GM23338 (cell line): ENCODE measurements at regions not wholly inside any gene's neighbourhood (a gene's known extent, or its start where the extent isn't known, plus 50 kb on each side); places are given as distances from the start of the nearest gene placed in this dataset.

Source experiments
- ATAC-seq: fragments of 200-7000 bp; cut with Tn5 transposase; 3 replicates; pipeline ENCODE4 v1.9.1; 2020
- DNase-seq: peaks from one replicate; pipeline ENCODE4 v3.0.0-alpha.2; 2015; ENCODE audit warnings: low spot score
- H2AFZ ChIP-seq: fragments of 200-600 bp; sonication (generic); 2 replicates; pipeline ENCODE4 v1.8.0; 2016; ENCODE audit warnings: antibody characterized with exemption, mild to moderate bottlenecking, moderate library complexity
- H3F3A ChIP-seq: fragments of 200-600 bp; sonication (generic); replicated peaks from 2 replicates; pipeline ENCODE4 v1.8.0; 2017; ENCODE audit warnings: antibody characterized with exemption, mixed run types, low read depth
- H3K27ac ChIP-seq: fragments of 200-600 bp; sonication (generic); 2 replicates; pipeline ENCODE4 v1.6.1; 2016; ENCODE audit warnings: low read depth
- H3K27me3 ChIP-seq: fragments of 200-600 bp; sonication (generic); 2 replicates; pipeline ENCODE4 v1.8.0; 2016; ENCODE audit warnings: mild to moderate bottlenecking, mixed run types, moderate library complexity; ENCODE audit not compliant: insufficient read depth
- H3K36me3 ChIP-seq: fragments of 200-600 bp; sonication (generic); 2 replicates; pipeline ENCODE4 v1.8.0; 2016; ENCODE audit warnings: mild to moderate bottlenecking; ENCODE audit not compliant: insufficient read depth
- H3K4me1 ChIP-seq: fragments of 200-600 bp; sonication (generic); 2 replicates; pipeline ENCODE4 v1.8.0; 2016; ENCODE audit warnings: mild to moderate bottlenecking, moderate library complexity; ENCODE audit not compliant: insufficient read depth
- H3K4me2 ChIP-seq: fragments of 200-600 bp; sonication (generic); 2 replicates; pipeline ENCODE4 v1.7.1; 2017; ENCODE audit warnings: mixed run types
- H3K4me3 ChIP-seq: fragments of 200-600 bp; sonication (generic); 2 replicates; pipeline ENCODE4 v1.6.1; 2016; ENCODE audit warnings: mixed run types
- H3K79me2 ChIP-seq: fragments of 200-600 bp; sonication (generic); replicated peaks from 2 replicates; pipeline ENCODE4 v1.8.0; 2017; ENCODE audit warnings: mild to moderate bottlenecking; ENCODE audit not compliant: insufficient read depth
- H3K9me2 ChIP-seq: fragments of 200-600 bp; sonication (generic); 2 replicates; pipeline ENCODE4 v1.8.0; 2017; ENCODE audit not compliant: insufficient read depth
- H4K20me1 ChIP-seq: fragments of 200-600 bp; sonication (generic); replicated peaks from 2 replicates; pipeline ENCODE4 v1.8.0; 2017; ENCODE audit warnings: mild to moderate bottlenecking; ENCODE audit not compliant: insufficient read depth
- H3K27ac Mint-ChIP-seq: 2 replicates; pipeline ENCODE4 v1.8.0; 2020; ENCODE audit warnings: inconsistent platforms, mild to moderate bottlenecking, moderate library complexity, mixed read lengths
- H3K27me3 Mint-ChIP-seq: 3 replicates; pipeline ENCODE4 v1.8.0; 2022; ENCODE audit warnings: low read depth, mild to moderate bottlenecking, moderate library complexity, mixed read lengths, inconsistent platforms; ENCODE audit not compliant: insufficient read depth, poor library complexity
- H3K36me3 Mint-ChIP-seq: 3 replicates; pipeline ENCODE4 v1.8.0; 2021; ENCODE audit warnings: low read depth, mild to moderate bottlenecking, inconsistent platforms, moderate library complexity, mixed read lengths
- H3K4me1 Mint-ChIP-seq: 3 replicates; pipeline ENCODE4 v1.8.0; 2020; ENCODE audit warnings: mild to moderate bottlenecking, inconsistent platforms, mixed read lengths
- H3K4me3 Mint-ChIP-seq: 3 replicates; pipeline ENCODE4 v1.8.0; 2021; ENCODE audit warnings: moderate library complexity, mild to moderate bottlenecking, inconsistent platforms, mixed read lengths
- H3K9me3 Mint-ChIP-seq: 3 replicates; pipeline ENCODE4 v1.8.0; 2020; ENCODE audit warnings: moderate library complexity, mild to moderate bottlenecking, inconsistent platforms, mixed read lengths
- CREB1 ChIP-seq: fragments of 250-450 bp; sonication (Bioruptor Pico); IDR thresholded peaks from 2 replicates; pipeline ENCODE4 v1.5.0; 2020; ENCODE audit warnings: low read depth, mild to moderate bottlenecking, moderate library complexity
- EZH2 ChIP-seq: fragments of 200-600 bp; sonication (generic); IDR thresholded peaks from one replicate; pipeline ENCODE4 v1.8.0; 2017; ENCODE audit warnings: antibody characterized with exemption, mild to moderate bottlenecking, low read depth; ENCODE audit not compliant: unreplicated experiment
- EZH2phosphoT487 ChIP-seq: fragments of 200-600 bp; sonication (generic); IDR thresholded peaks from one replicate; pipeline ENCODE4 v1.8.1; 2018; ENCODE audit warnings: antibody characterized with exemption; ENCODE audit not compliant: unreplicated experiment
- JUNB ChIP-seq: IDR thresholded peaks from one replicate; pipeline ENCODE4 v1.6.1; 2016; ENCODE audit warnings: antibody characterized with exemption; ENCODE audit not compliant: unreplicated experiment
- NANOG ChIP-seq: IDR thresholded peaks from 2 replicates; pipeline ENCODE4 v1.6.1; 2016; ENCODE audit warnings: antibody characterized with exemption, borderline replicate concordance
- POLR2AphosphoS5 ChIP-seq: IDR thresholded peaks from 2 replicates; pipeline ENCODE4 v1.6.1; 2016; ENCODE audit warnings: antibody characterized with exemption, low read depth
- STAT1 ChIP-seq: IDR thresholded peaks from one replicate; pipeline ENCODE4 v1.6.1; 2016; ENCODE audit warnings: antibody characterized with exemption; ENCODE audit not compliant: unreplicated experiment
- ZNF114 ChIP-seq: fragments of 250-450 bp; sonication (Bioruptor Pico); IDR thresholded peaks from 2 replicates; pipeline ENCODE4 v1.5.0; 2020; ENCODE audit warnings: mild to moderate bottlenecking, moderate library complexity
- ZNF331 ChIP-seq: fragments of 250-450 bp; sonication (Bioruptor Pico); IDR thresholded peaks from 2 replicates; pipeline ENCODE4 v1.5.0; 2020; ENCODE audit warnings: low read depth, mild to moderate bottlenecking, moderate library complexity
- TF ChIP-seq, protein P1 (sequence below): IDR thresholded peaks from 2 replicates; pipeline ENCODE4 v1.6.1; 2016; ENCODE audit warnings: antibody characterized with exemption
- TF ChIP-seq, protein P2 (sequence below): IDR thresholded peaks from one replicate; pipeline ENCODE4 v1.6.1; 2018; ENCODE audit warnings: antibody characterized with exemption; ENCODE audit not compliant: unreplicated experiment
- TF ChIP-seq, protein P3 (sequence below): fragments of 250-450 bp; sonication (Bioruptor Pico); IDR thresholded peaks from 2 replicates; pipeline ENCODE4 v1.5.0; 2020; ENCODE audit warnings: mild to moderate bottlenecking, moderate library complexity
- TF ChIP-seq, protein P4 (sequence below), 2 experiments: fragments of 200-600 bp in 1 of 2; sonication (generic) in 1 of 2; conservative IDR thresholded peaks; 2 replicates each; pipeline versions ENCODE4 v1.5.1 to v1.6.1; 2016 to 2017; ENCODE audit warnings: antibody characterized with exemption in 2 of 2, low read depth in 2 of 2, mild to moderate bottlenecking in 2 of 2, moderate library complexity in 1 of 2

DNA sequence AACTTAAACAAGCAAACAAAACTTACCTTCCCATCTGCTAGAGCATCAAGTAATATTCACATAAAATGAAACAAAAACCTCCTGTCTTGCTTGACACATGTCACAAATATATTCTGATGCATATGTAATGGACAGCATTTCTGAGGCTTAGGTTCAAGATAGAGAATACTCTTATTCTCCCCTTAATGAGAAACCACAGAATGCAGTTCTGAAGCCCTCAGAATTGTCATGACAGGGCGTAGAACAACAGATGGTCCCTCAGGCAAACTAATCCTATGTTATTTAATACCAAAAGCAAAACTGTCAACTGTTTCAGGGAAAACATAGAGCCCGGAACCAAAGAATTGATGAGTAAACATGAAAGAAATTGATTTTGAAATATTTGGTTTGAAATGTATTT lies 229.9 kb upstream of the RIOK2 start:
- H3K4me1 ChIP-seq, result no peaks in the 10 kb centered on the region; the same call in 1 of the 2 replicates

More for the DNA sequence above, 229.9 kb upstream of the RIOK2 start:
- Histone ChIP-seq H3K27ac (no peak overlapping the region), H3K36me3 (no peaks in the 10 kb centered on the region), H3K4me2 (no peak overlapping the region), H4K20me1 (no peaks in the 10 kb centered on the region), H3K79me2 (no peaks in the 10 kb centered on the region), H2AFZ (no peak overlapping the region), H3F3A (no peaks in the 10 kb centered on the region), H3K4me3 (no peak overlapping the region), H3K9me2 (no peaks in the 10 kb centered on the region), H3K27me3 (no peaks in the 10 kb centered on the region)
- H3K4me1 Mint-ChIP-seq, result peaks cover 3% of the 10 kb centered on the region; the same call in 2 of the 3 replicates
- no peak for DNase-seq
- TF ChIP-seq STAT1 (no peak), ZNF114 (CRISPR knock-in tag) (no peak), NANOG (no peak), CREB1 (CRISPR knock-in tag) (no peak), JUNB (no peak), POLR2AphosphoS5 (no peak), EZH2 (no peak), EZH2phosphoT487 (no peak), ZNF331 (CRISPR knock-in tag) (no peak)
- TF ChIP-seq, protein P1, sequence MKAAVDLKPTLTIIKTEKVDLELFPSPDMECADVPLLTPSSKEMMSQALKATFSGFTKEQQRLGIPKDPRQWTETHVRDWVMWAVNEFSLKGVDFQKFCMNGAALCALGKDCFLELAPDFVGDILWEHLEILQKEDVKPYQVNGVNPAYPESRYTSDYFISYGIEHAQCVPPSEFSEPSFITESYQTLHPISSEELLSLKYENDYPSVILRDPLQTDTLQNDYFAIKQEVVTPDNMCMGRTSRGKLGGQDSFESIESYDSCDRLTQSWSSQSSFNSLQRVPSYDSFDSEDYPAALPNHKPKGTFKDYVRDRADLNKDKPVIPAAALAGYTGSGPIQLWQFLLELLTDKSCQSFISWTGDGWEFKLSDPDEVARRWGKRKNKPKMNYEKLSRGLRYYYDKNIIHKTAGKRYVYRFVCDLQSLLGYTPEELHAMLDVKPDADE, result no peak
- TF ChIP-seq, protein P2, sequence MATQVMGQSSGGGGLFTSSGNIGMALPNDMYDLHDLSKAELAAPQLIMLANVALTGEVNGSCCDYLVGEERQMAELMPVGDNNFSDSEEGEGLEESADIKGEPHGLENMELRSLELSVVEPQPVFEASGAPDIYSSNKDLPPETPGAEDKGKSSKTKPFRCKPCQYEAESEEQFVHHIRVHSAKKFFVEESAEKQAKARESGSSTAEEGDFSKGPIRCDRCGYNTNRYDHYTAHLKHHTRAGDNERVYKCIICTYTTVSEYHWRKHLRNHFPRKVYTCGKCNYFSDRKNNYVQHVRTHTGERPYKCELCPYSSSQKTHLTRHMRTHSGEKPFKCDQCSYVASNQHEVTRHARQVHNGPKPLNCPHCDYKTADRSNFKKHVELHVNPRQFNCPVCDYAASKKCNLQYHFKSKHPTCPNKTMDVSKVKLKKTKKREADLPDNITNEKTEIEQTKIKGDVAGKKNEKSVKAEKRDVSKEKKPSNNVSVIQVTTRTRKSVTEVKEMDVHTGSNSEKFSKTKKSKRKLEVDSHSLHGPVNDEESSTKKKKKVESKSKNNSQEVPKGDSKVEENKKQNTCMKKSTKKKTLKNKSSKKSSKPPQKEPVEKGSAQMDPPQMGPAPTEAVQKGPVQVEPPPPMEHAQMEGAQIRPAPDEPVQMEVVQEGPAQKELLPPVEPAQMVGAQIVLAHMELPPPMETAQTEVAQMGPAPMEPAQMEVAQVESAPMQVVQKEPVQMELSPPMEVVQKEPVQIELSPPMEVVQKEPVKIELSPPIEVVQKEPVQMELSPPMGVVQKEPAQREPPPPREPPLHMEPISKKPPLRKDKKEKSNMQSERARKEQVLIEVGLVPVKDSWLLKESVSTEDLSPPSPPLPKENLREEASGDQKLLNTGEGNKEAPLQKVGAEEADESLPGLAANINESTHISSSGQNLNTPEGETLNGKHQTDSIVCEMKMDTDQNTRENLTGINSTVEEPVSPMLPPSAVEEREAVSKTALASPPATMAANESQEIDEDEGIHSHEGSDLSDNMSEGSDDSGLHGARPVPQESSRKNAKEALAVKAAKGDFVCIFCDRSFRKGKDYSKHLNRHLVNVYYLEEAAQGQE, result no peak
- TF ChIP-seq, protein P3, sequence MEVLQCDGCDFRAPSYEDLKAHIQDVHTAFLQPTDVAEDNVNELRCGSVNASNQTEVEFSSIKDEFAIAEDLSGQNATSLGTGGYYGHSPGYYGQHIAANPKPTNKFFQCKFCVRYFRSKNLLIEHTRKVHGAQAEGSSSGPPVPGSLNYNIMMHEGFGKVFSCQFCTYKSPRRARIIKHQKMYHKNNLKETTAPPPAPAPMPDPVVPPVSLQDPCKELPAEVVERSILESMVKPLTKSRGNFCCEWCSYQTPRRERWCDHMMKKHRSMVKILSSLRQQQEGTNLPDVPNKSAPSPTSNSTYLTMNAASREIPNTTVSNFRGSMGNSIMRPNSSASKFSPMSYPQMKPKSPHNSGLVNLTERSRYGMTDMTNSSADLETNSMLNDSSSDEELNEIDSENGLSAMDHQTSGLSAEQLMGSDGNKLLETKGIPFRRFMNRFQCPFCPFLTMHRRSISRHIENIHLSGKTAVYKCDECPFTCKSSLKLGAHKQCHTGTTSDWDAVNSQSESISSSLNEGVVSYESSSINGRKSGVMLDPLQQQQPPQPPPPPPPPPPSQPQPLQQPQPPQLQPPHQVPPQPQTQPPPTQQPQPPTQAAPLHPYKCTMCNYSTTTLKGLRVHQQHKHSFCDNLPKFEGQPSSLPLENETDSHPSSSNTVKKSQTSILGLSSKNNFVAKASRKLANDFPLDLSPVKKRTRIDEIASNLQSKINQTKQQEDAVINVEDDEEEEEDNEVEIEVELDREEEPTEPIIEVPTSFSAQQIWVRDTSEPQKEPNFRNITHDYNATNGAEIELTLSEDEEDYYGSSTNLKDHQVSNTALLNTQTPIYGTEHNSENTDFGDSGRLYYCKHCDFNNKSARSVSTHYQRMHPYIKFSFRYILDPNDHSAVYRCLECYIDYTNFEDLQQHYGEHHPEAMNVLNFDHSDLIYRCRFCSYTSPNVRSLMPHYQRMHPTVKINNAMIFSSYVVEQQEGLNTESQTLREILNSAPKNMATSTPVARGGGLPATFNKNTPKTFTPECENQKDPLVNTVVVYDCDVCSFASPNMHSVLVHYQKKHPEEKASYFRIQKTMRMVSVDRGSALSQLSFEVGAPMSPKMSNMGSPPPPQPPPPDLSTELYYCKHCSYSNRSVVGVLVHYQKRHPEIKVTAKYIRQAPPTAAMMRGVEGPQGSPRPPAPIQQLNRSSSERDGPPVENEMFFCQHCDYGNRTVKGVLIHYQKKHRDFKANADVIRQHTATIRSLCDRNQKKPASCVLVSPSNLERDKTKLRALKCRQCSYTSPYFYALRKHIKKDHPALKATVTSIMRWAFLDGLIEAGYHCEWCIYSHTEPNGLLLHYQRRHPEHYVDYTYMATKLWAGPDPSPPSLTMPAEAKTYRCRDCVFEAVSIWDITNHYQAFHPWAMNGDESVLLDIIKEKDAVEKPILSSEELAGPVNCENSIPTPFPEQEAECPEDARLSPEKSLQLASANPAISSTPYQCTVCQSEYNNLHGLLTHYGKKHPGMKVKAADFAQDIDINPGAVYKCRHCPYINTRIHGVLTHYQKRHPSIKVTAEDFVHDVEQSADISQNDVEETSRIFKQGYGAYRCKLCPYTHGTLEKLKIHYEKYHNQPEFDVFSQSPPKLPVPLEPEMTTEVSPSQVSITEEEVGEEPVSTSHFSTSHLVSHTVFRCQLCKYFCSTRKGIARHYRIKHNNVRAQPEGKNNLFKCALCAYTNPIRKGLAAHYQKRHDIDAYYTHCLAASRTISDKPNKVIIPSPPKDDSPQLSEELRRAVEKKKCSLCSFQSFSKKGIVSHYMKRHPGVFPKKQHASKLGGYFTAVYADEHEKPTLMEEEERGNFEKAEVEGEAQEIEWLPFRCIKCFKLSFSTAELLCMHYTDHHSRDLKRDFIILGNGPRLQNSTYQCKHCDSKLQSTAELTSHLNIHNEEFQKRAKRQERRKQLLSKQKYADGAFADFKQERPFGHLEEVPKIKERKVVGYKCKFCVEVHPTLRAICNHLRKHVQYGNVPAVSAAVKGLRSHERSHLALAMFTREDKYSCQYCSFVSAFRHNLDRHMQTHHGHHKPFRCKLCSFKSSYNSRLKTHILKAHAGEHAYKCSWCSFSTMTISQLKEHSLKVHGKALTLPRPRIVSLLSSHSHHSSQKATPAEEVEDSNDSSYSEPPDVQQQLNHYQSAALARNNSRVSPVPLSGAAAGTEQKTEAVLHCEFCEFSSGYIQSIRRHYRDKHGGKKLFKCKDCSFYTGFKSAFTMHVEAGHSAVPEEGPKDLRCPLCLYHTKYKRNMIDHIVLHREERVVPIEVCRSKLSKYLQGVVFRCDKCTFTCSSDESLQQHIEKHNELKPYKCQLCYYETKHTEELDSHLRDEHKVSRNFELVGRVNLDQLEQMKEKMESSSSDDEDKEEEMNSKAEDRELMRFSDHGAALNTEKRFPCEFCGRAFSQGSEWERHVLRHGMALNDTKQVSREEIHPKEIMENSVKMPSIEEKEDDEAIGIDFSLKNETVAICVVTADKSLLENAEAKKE (CRISPR knock-in tag), result no peak
- TF ChIP-seq, protein P4, sequence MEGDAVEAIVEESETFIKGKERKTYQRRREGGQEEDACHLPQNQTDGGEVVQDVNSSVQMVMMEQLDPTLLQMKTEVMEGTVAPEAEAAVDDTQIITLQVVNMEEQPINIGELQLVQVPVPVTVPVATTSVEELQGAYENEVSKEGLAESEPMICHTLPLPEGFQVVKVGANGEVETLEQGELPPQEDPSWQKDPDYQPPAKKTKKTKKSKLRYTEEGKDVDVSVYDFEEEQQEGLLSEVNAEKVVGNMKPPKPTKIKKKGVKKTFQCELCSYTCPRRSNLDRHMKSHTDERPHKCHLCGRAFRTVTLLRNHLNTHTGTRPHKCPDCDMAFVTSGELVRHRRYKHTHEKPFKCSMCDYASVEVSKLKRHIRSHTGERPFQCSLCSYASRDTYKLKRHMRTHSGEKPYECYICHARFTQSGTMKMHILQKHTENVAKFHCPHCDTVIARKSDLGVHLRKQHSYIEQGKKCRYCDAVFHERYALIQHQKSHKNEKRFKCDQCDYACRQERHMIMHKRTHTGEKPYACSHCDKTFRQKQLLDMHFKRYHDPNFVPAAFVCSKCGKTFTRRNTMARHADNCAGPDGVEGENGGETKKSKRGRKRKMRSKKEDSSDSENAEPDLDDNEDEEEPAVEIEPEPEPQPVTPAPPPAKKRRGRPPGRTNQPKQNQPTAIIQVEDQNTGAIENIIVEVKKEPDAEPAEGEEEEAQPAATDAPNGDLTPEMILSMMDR (conservative IDR thresholded peaks at IDR 0.05; ENCODE audit: low read depth in 2 of 2), result no peak
- no peak overlapping the region for H3K27ac Mint-ChIP-seq
- peaks cover 3% of the 10 kb centered on the region; the same call in 1 of the 3 replicates for H3K9me3 Mint-ChIP-seq
- H3K27me3 Mint-ChIP-seq, result no peaks in the 10 kb centered on the region
- no peaks in the 10 kb centered on the region for H3K36me3 Mint-ChIP-seq
- no peak for ATAC-seq
- no peak overlapping the region for H3K4me3 Mint-ChIP-seq
